Skin epidermis (tissue), 12 donors: ENCODE measurements at regions not wholly inside any gene's neighbourhood (a gene's known extent, or its start where the extent isn't known, plus 50 kb on each side); places are given as distances from the start of the nearest gene placed in this dataset.
A peak's percentile ranks its signal among the peaks of the same experiment; 100 is the strongest.
"Not testable (repeated sequence)": the region's sequence is repeated elsewhere in the genome, so short reads cannot be mapped to it uniquely, and the experiment has no call there.

ENCODE experiments used
- H3K27ac ChIP-seq, 21 experiments: fragments of 200-600 bp; sonication (generic) in 11 of 21; one replicate each; pipeline ENCODE4 v1.5.0; 2020; ENCODE audit warnings: mild to moderate bottlenecking in 3 of 21, inconsistent platforms in 2 of 21, moderate library complexity in 2 of 21
- H3K4me3 ChIP-seq, 7 experiments: fragments of 200-600 bp; sonication (generic) in 2 of 7; one replicate each; pipeline ENCODE4 v1.5.0; 2020; ENCODE audit warnings: inconsistent platforms in 2 of 7, mild to moderate bottlenecking in 2 of 7, moderate library complexity in 1 of 7

- not testable (repeated sequence) for H3K4me3 ChIP-seq, H3K27ac ChIP-seq
Measured at GRCh38 chr1:86633306-86633838, 71.0 kb upstream of the SH3GLB1 start.

GRCh38 chr1:86633921-86634320, 70.5 kb upstream of the SH3GLB1 start:
- Histone ChIP-seq H3K4me3 (no peak overlapping the region), H3K27ac (no peak overlapping the region)

GRCh38 chr1:86636898-86637297, 67.5 kb upstream of the SH3GLB1 start:
- Histone ChIP-seq H3K4me3 (no peak overlapping the region), H3K27ac (peak overlapping the region in 3 of 21 experiments; percentile 4 to 51 (median 12))

- H3K27ac ChIP-seq = no peak overlapping the region
- no peak overlapping the region for H3K4me3 ChIP-seq
Measured at GRCh38 chr1:86640161-86640670, 64.2 kb upstream of the SH3GLB1 start.

- no peak overlapping the region for H3K4me3 ChIP-seq
- no peak overlapping the region for H3K27ac ChIP-seq
Measured at GRCh38 chr1:86641318-86641717, 63.1 kb upstream of the SH3GLB1 start.

GRCh38 chr1:86644655-86645054, 59.7 kb upstream of the SH3GLB1 start:
- not testable (repeated sequence) for H3K27ac ChIP-seq

GRCh38 chr1:86645851-86646250, 58.5 kb upstream of the SH3GLB1 start:
- Histone ChIP-seq H3K4me3 (no peak overlapping the region), H3K27ac (no peak overlapping the region)

More at GRCh38 chr1:86644655-86645054, 59.7 kb upstream of the SH3GLB1 start:
- H3K4me3 ChIP-seq = not testable (repeated sequence)

- Histone ChIP-seq H3K4me3 (no peak overlapping the region), H3K27ac (no peak overlapping the region)
Measured at GRCh38 chr1:86646256-86646655, 58.1 kb upstream of the SH3GLB1 start.

GRCh38 chr1:86648255-86648654, 56.1 kb upstream of the SH3GLB1 start:
- no peak overlapping the region for H3K4me3 ChIP-seq
- no peak overlapping the region for H3K27ac ChIP-seq

- H3K4me3 ChIP-seq = no peak overlapping the region
- H3K27ac ChIP-seq = no peak overlapping the region
Measured at GRCh38 chr1:86649618-86650017, 54.8 kb upstream of the SH3GLB1 start.

- H3K27ac ChIP-seq = no peak overlapping the region
- no peak overlapping the region for H3K4me3 ChIP-seq
Measured at GRCh38 chr1:86650065-86650464, 54.3 kb upstream of the SH3GLB1 start.
